GM12878 (cell line): ENCODE measurements at regions not wholly inside any gene's neighbourhood (a gene's known extent, or its start where the extent isn't known, plus 50 kb on each side); places are given as distances from the start of the nearest gene placed in this dataset.

Experiments used
- DPF2 ChIP-seq: fragments of 450-650 bp; IDR thresholded peaks from 2 replicates; pipeline ENCODE4 v1.6.1; 2017; ENCODE audit warnings: mild to moderate bottlenecking
- KAT2A ChIP-seq: conservative IDR thresholded peaks from 2 replicates; pipeline ENCODE4 v1.6.1; 2011; ENCODE audit warnings: low read depth, low read length; ENCODE audit not compliant: control insufficient read depth
- NFXL1 ChIP-seq: fragments of 450-650 bp; IDR thresholded peaks from 2 replicates; pipeline ENCODE4 v1.6.1; 2017; ENCODE audit warnings: antibody characterized with exemption, mild to moderate bottlenecking, borderline replicate concordance
- POLR2A ChIP-seq: IDR thresholded peaks from 2 replicates; pipeline ENCODE4 v1.6.1; 2011; ENCODE audit warnings: low read depth, mild to moderate bottlenecking, low read length
- POLR2AphosphoS5 ChIP-seq: IDR thresholded peaks from 2 replicates; pipeline ENCODE4 v1.6.1; 2011; ENCODE audit warnings: mild to moderate bottlenecking, low read length, inconsistent platforms
- SRF ChIP-seq, 2 experiments: IDR thresholded peaks; 2 replicates each; pipeline ENCODE4 v1.6.1; 2011; ENCODE audit warnings: low read depth in 2 of 2, low read length in 2 of 2, mild to moderate bottlenecking in 1 of 2, moderate library complexity in 1 of 2
- SUPT20H ChIP-seq: IDR thresholded peaks from 2 replicates; pipeline ENCODE4 v1.6.1; 2011; ENCODE audit warnings: low read depth, mild to moderate bottlenecking, low read length, moderate library complexity, borderline replicate concordance; ENCODE audit not compliant: control insufficient read depth
- TCF7 ChIP-seq: IDR thresholded peaks from 2 replicates; pipeline ENCODE4 v1.6.1; 2014; ENCODE audit warnings: antibody characterized with exemption, borderline replicate concordance
- ZBED1 ChIP-seq: IDR thresholded peaks from 2 replicates; pipeline ENCODE4 v1.6.1; 2016; ENCODE audit warnings: borderline replicate concordance
- TF ChIP-seq, protein P1 (sequence below), 3 experiments: IDR thresholded peaks in 2 of 3; conservative IDR thresholded peaks in 1 of 3; 2 replicates each; pipeline ENCODE4 v1.5.1; 2011; ENCODE audit warnings: low read depth in 3 of 3, low read length in 3 of 3, mild to moderate bottlenecking in 3 of 3, control low read depth in 2 of 3, moderate library complexity in 2 of 3, inconsistent platforms in 1 of 3, mixed read lengths in 1 of 3; ENCODE audit not compliant: control insufficient read depth in 2 of 3, insufficient read depth in 1 of 3; ENCODE audit errors: extremely low read depth in 1 of 3
- TF ChIP-seq, protein P2 (sequence below): IDR thresholded peaks from 2 replicates; pipeline ENCODE4 v1.6.1; 2012; ENCODE audit warnings: low read depth, low read length, improper control_type of control experiment
- TF ChIP-seq, protein P3 (sequence below): IDR thresholded peaks from 2 replicates; pipeline ENCODE4 v1.6.1; 2012; ENCODE audit warnings: mild to moderate bottlenecking, low read depth, low read length

DNA sequence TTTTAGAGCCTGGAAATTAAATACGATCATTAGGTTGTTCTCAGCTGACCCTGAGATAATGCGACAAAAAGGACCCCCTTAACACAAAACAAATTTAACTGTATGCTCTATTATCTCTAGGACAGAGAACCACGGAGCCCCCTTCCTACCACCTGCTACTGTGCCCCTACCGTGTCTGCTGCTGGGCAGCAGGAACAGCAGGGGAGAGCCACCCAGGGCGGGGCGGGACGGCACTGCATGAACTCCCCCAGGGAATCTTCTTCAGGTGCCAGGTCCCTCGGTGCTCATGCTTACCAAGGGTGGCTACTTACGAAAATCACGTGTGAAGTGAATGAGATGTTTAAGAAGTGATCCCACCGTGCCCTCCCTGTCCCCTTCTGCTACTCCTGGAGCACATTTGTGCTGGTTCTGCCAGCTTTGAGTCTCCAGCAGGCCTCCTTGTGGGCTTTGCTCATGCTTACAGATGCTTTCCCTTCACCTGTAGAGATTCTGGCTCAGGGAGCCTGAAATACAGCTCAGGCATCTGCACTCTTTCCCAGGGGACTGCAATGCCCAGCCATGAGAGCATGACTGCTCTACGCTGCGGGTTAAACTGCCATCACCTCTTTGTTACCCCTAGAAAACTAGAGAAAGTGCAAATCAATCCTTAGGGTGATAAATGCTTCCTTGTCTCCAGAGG, 59.9 kb downstream of the MRPL32 start:
- no peak for TF ChIP-seq SUPT20H
- TF ChIP-seq, protein P1, sequence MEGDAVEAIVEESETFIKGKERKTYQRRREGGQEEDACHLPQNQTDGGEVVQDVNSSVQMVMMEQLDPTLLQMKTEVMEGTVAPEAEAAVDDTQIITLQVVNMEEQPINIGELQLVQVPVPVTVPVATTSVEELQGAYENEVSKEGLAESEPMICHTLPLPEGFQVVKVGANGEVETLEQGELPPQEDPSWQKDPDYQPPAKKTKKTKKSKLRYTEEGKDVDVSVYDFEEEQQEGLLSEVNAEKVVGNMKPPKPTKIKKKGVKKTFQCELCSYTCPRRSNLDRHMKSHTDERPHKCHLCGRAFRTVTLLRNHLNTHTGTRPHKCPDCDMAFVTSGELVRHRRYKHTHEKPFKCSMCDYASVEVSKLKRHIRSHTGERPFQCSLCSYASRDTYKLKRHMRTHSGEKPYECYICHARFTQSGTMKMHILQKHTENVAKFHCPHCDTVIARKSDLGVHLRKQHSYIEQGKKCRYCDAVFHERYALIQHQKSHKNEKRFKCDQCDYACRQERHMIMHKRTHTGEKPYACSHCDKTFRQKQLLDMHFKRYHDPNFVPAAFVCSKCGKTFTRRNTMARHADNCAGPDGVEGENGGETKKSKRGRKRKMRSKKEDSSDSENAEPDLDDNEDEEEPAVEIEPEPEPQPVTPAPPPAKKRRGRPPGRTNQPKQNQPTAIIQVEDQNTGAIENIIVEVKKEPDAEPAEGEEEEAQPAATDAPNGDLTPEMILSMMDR (IDR thresholded peaks at IDR 0.05 in 2 of 3, conservative IDR thresholded peaks at IDR 0.05 in 1 of 3; ENCODE audit: control insufficient read depth in 2 of 3, extremely low read depth in 1 of 3, insufficient read depth in 1 of 3, low read depth in 3 of 3, low read length in 3 of 3): no peak
- TF ChIP-seq POLR2A: no peak
- TF ChIP-seq, protein P2, sequence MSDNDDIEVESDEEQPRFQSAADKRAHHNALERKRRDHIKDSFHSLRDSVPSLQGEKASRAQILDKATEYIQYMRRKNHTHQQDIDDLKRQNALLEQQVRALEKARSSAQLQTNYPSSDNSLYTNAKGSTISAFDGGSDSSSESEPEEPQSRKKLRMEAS: no peak
- TF ChIP-seq SRF (IDR thresholded peaks at IDR 0.05; ENCODE audit: low read depth in 2 of 2, low read length in 2 of 2): no peak
- no peak for TF ChIP-seq DPF2
- no peak for TF ChIP-seq TCF7
- TF ChIP-seq POLR2AphosphoS5: no peak
- TF ChIP-seq KAT2A: no peak
- TF ChIP-seq, protein P3, sequence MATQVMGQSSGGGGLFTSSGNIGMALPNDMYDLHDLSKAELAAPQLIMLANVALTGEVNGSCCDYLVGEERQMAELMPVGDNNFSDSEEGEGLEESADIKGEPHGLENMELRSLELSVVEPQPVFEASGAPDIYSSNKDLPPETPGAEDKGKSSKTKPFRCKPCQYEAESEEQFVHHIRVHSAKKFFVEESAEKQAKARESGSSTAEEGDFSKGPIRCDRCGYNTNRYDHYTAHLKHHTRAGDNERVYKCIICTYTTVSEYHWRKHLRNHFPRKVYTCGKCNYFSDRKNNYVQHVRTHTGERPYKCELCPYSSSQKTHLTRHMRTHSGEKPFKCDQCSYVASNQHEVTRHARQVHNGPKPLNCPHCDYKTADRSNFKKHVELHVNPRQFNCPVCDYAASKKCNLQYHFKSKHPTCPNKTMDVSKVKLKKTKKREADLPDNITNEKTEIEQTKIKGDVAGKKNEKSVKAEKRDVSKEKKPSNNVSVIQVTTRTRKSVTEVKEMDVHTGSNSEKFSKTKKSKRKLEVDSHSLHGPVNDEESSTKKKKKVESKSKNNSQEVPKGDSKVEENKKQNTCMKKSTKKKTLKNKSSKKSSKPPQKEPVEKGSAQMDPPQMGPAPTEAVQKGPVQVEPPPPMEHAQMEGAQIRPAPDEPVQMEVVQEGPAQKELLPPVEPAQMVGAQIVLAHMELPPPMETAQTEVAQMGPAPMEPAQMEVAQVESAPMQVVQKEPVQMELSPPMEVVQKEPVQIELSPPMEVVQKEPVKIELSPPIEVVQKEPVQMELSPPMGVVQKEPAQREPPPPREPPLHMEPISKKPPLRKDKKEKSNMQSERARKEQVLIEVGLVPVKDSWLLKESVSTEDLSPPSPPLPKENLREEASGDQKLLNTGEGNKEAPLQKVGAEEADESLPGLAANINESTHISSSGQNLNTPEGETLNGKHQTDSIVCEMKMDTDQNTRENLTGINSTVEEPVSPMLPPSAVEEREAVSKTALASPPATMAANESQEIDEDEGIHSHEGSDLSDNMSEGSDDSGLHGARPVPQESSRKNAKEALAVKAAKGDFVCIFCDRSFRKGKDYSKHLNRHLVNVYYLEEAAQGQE: no peak
- no peak for TF ChIP-seq ZBED1
- TF ChIP-seq NFXL1: no peak
